IMR-90 (cell line): ENCODE measurements at regions not wholly inside any gene's neighbourhood (a gene's known extent, or its start where the extent isn't known, plus 50 kb on each side); places are given as distances from the start of the nearest gene placed in this dataset.

Experiments
- CEBPB ChIP-seq: IDR thresholded peaks from 2 replicates; pipeline ENCODE4 v1.6.1; 2012; ENCODE audit warnings: low read depth, low read length, improper control_type of control experiment
- NFE2L2 ChIP-seq: fragments of 150-350 bp; IDR thresholded peaks from 2 replicates; pipeline ENCODE4 v1.6.1; 2016; ENCODE audit warnings: low read depth, mild to moderate bottlenecking, low read length
- POLR2A ChIP-seq: IDR thresholded peaks from 2 replicates; pipeline ENCODE4 v1.6.1; 2012; ENCODE audit warnings: mild to moderate bottlenecking, low read depth, low read length
- SMC3 ChIP-seq: fragments of 150-350 bp; IDR thresholded peaks from 2 replicates; pipeline ENCODE4 v1.6.1; 2016; ENCODE audit warnings: low read depth, mild to moderate bottlenecking, antibody characterized with exemption, low read length, moderate library complexity
- TF ChIP-seq, protein P1 (sequence below): conservative IDR thresholded peaks from 2 replicates; pipeline ENCODE4 v1.5.1; 2012; ENCODE audit warnings: mild to moderate bottlenecking, low read depth, low read length, improper control_type of control experiment

DNA sequence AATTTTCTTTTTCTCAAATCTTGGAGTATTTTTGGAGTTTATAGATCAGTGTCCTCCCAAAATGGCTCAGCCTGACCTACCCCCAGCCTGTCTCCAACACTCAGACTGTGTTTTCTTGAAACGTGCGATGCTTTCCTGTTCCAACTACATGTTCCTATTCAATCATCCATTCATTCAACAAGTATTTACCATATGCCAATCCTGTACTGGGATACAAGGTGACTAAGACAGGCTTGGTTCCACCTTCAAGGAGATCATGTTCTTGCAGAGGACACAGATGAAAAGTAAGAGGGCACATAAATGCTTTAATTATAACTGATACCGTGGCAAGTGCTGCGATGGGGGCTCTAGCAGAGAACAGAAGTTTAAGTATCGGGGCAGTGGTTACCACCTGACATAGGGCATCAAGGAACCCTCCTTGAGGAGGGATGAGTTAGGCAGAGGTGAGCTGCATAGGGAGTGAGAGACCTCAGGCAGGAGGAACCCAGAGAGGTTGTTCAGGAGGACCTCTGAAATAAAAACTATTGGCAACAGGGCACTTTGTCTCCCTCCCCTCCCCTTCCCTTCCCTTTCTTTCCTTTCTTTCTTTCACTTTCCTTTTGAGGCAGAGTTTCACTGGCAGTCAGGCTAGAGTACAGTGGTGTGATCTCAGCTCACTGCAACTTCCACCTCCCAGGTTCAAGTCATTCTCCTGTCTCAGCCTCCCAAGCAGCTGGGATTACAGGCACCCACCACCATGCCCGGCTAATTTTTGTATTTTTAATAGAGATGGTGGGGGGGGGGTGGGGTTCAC, 469.0 kb downstream of the EPHA4 start:
- TF ChIP-seq, protein P1, sequence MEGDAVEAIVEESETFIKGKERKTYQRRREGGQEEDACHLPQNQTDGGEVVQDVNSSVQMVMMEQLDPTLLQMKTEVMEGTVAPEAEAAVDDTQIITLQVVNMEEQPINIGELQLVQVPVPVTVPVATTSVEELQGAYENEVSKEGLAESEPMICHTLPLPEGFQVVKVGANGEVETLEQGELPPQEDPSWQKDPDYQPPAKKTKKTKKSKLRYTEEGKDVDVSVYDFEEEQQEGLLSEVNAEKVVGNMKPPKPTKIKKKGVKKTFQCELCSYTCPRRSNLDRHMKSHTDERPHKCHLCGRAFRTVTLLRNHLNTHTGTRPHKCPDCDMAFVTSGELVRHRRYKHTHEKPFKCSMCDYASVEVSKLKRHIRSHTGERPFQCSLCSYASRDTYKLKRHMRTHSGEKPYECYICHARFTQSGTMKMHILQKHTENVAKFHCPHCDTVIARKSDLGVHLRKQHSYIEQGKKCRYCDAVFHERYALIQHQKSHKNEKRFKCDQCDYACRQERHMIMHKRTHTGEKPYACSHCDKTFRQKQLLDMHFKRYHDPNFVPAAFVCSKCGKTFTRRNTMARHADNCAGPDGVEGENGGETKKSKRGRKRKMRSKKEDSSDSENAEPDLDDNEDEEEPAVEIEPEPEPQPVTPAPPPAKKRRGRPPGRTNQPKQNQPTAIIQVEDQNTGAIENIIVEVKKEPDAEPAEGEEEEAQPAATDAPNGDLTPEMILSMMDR = no peak
- TF ChIP-seq POLR2A (no peak), SMC3 (no peak), NFE2L2 (no peak), CEBPB (no peak)
